Frontal cortex (tissue), 3 donors: ENCODE measurements at regions not wholly inside any gene's neighbourhood (a gene's known extent, or its start where the extent isn't known, plus 50 kb on each side); places are given as distances from the start of the nearest gene placed in this dataset.
A peak's percentile ranks its signal among the peaks of the same experiment; 100 is the strongest.

ENCODE experiments used
- DNase-seq, 2 donors: peaks; one replicate each; pipeline ENCODE4 v3.0.0; 2012; ENCODE audit warnings: low spot score in 2 of 2
- FAIRE-seq: peaks from 2 replicates; lab custom pipeline; 2012; peaks lifted over from hg19 to GRCh38; lab: Jason Lieb, UNC
- donor health status: control.
- donor health status: control.
- donor health status: control.

DNA sequence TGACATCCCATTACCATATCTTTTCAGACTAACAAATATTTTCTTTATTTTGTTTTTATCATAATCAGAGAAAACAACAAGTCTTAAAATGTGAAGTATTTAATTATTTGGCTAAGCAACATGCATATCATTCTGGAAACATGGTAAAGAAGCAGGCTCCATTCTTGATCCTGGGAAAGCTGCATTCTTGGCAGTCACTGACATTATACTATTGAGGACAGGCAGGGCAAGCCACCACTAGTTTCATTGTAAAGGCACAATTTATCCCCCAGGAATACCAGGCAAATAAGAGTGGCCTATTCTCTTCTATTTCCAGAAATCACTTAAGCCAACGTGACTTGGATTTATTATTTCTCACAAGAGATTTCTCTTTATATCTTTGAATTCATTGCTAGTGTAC is 153.8 kb upstream of the AKR1E2 start:
- no peak for FAIRE-seq
- DNase-seq = no peak

DNA sequence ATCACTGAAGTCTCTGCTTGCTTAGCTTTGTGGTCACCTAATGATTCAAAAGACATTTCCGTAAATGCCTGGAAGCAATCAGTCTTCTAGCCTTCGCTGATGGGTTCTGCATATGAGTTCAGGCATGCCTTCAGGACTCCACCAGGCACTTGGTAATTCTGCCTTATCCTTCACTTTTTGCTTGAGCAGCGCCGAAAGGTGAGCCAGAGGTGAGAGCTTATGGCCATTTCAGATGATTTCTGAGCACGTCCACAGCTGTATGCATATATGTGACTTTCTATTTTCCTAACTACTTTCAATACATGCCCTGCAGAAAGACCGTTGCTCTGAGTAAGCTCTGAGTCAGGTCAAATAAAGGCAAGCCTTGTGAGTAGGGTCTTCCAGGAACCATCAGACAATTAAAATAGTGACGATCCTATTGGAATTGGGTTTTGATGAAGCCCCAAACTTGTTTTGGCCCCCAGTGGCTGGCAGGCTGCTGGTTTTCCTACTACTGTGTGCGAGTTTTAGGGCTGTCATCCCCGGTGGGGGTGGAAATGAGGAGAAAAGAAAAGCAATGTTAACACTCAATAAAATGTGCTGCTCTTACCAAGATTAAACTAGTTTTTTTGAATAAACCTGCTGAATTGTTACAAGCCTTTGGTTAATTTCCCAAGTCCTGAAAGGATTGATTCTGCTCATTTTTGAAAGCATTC is 154.4 kb upstream of the AKR1E2 start:
- DNase-seq (no peak), FAIRE-seq (no peak)

DNA sequence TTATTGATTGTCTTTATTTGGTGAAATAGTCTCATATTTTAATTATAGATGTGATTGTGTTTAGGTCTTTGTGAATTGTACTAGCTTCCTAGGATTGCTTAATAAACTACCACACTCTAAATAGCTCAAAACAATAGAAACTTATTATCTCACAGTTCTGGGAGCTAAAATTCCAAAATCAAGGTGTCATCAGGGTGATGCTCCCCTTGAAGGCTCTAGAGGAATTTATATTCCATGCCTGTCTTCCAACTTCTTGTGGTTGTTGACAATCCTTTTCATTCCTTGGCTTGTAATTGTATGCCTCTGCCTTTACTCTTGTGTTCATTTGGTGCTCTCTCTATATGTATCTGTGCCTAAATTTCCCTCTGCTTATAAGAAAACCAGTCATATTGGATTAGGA is 155.3 kb upstream of the AKR1E2 start:
- no peak for DNase-seq
- no peak for FAIRE-seq

DNA sequence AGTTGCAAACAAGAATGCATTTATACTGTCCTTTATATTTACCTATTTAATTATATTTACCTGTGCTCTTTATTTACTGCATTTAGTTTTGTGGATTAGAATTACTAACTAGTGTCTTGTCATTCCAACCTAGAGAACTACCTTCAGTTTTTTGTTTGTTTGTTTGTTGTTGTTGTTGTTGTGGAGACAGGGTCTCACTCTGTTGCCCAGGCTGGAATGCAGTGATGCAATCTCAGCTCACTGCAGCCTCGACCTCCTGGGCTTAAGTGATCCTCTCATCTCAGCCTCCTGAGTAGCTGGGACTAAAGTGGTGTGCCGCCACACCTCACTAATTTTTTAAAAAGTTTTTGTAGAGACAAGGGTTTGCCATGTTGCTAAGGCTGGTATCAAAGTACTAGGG is 156.4 kb upstream of the AKR1E2 start:
- no peak for FAIRE-seq
- no peak for DNase-seq

DNA sequence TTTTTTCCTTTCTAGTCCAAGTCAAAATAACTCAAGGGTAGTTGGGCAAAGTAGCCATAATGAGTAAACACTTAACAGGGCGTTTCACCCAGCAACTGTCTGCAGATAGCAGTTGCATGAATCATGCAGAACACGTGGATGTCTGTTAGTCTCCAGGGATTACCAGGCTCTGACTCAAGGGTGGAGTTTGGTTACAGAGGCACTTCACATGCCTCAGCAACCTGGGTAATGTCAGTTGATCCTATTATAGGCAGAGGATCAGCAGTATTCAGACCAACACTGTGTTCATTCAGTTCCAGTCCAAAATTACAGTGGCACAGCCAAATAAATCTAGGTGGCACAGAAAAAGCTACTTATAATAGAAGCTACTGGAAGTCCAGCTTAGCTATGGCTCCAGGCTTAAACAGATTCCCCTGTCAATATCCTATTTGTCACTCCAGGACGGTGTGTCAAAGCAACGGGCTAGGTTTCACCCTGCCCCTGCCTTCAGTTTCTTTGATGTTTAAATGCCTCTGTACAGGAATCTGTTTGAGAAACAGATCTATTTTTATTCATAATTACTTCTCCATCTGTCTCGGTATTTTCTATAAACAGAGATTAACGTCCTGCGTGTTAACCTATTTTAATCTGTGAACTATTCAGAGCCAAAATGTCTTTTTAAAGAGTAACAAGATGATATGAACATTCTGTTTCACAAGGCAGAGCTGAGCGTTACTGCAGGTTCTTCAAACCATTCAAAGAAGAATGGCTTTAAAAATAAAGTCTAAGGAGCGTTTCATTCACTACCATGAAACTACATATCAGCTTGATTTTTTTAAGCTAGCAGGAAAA is 162.6 kb upstream of the AKR1E2 start:
- FAIRE-seq (no peak), DNase-seq (peak in 1 of 2 donors; percentile 32)

DNA sequence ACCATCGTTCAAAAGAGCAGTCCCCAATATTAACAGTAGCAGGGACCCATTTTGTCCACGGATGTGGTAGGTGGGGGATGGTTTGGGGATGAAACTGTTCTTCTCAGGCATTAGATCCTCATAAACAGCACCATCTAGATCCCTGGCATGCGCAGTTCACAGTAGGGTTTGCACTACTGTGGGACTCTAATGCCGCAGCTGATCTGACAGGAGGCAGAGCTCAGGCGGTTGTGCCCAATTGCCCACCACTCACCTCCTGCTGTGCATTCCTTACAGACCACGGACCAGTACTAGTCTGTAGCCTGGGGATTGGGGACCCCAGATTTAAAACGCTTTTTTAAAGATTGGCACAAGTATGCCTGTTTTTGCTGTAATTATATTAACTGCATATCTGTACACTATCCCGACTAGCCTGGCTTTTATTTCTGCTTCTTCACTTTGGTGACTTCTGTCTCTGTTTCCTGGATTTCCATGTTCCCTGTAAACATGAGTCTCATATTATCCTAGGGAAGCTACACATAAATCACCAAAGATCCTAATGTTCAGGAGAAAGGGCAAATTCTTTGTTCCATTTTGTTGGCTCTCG is 163.3 kb upstream of the AKR1E2 start:
- FAIRE-seq (no peak), DNase-seq (no peak)

DNA sequence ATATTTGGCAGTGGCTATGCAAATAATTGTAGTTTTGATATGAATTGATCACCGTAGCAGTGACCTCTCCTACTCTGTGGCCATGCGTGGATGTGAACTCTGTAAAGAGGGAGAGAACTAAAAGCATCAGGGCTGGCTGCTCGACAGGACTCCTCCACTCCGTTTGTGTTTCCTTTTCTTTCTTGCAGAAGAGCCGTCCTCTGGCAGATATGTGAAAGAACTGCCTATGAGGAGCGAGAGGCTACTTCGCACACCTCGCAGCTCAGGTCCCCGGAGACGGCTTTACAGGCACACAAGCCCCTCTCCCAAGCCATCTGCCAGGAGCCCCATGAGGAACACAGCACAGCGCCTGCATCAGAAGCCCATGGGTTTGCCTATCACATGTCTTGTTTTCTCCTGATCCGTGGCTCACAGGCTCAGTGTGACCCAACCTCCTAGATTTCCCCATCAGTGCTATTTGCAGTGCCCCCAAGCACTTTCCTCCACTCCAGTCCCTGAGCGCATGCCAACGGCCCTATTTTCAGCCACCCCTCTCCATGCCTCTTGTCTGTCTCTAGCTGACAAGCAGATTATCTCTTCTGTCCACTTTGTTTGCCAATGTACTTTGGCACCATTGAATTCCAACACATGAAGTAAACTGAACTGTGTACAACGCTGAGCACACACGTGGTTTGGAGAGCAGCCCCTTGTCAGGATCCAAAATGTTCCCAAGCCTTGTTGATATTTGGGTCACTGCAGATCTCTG is 164.3 kb upstream of the AKR1E2 start:
- FAIRE-seq (no peak), DNase-seq (no peak)

DNA sequence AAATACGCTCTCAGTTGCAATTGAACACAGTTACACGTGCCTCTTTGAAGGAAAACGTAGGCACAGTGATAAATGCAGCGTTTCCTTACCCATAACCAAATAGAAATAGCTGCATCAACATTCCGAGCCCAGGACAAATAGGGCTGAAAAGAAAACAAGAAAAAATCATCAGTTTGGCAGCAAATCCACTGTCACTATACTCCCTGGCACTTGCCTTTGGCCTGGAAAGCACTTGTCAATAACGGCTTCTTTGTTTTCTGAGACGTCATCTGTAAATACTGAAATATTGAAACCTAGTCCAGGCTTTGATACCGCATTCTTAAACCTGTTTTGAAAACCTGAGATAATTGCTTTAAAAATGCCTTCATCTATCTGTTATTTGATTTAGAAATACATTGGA is 167.2 kb upstream of the AKR1E2 start:
- DNase-seq = no peak
- no peak for FAIRE-seq

DNA sequence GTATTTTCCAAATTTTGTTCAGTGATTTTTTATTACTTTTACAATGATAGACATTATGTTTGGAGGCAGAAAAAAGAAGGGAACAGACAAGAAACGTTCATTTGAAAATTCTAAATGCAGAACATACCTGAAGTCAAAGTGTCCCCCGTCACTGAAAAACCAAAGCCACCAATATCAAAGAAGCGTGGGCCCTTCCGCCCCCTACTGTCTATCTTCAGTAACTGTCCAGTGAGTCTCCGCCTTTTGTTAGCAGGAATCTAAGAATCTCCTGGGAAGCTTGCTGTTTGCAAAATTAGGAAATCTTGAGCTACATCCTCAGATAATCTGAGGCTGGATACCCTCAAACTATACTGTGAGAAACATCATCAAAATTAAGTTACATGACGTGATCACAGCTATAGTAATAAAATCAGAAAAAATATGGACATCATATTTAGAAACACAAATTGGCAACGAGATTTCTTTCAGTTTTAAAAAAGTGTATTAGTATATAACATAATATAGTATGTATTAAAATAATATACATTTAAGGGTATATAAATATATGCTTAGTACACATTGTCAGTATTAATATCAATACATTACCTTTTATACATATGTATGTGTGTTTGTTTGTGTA is 169.3 kb upstream of the AKR1E2 start:
- no peak for FAIRE-seq

DNA sequence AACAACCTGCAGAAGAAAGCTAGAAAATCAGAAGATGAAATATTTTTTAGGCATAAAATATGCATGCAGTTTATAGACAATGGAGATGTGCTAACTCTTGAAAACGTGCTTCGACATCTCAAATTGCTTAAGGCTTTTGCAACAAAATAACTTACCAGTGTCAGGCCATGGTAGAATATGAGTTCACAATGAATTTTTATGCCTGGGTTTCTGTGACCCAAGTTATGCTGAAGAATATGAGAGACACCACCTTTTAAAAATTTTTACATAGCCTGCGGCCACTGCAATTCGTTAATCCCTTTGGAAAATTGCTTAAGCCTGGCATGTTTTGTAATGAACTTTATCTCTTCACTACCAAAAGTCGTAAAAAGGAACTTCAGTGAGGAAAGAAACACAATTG is 170.1 kb upstream of the AKR1E2 start:
- FAIRE-seq (no peak), DNase-seq (no peak)

More for the DNA sequence above, 169.3 kb upstream of the AKR1E2 start:
- peak in 1 of 2 donors; percentile 27 for DNase-seq

DNA sequence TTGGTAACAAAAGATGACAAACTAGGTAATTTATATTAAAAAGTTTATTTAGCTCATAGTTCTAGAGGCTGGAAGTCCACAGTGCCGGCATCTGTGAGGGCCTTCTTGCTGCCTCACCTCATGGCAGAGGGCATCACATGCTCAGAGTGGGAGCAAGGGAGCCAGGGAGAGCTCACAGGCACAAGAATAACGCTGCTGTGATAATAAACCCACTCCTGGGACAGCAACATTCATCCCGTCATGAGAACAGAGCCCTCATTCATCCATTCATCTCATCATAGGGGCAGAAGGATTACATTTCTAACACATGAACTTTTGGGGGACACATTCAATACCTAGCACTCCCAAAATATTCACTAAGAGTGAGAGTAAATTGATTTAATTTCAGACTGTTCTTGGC is 170.6 kb upstream of the AKR1E2 start:
- no peak for FAIRE-seq
- DNase-seq = no peak

DNA sequence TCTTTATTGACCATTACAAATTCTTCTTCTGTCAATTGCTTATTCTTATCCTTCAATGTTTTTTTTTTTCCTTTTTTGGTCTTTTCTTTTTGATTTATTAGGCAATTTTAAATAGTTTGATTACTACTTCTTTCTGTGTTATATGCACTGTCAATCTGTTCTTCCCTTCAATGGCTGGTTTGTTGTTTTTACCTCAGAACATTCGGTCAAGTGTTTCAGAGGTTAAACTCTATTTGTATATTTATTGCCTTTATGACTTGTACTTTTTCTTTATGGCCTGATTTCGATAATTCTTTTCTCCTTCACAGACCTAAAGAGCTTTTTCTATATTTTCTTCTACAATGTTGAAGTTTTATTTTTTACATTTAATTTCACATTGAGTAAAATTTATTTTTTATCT is 171.5 kb upstream of the AKR1E2 start:
- DNase-seq = no peak
- no peak for FAIRE-seq

DNA sequence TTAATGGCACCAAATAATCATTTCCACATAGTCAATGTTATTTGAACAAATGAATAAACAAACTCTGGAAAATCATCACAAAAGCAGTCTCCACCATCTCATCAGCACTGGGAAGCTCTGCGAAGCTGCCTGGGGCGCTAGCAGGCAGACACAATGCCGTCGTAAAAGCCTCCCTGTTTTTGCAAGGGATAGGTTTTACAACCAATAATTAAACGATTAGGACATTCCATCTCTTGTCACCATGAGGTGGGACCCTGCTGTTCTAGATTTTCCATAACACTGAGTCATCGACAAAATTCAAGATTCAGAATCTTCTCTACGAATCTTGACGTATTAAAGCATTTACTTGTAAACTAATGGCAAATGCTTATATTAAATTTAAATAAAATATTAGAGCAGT is 172.8 kb upstream of the AKR1E2 start:
- no peak for FAIRE-seq
- DNase-seq = no peak

DNA sequence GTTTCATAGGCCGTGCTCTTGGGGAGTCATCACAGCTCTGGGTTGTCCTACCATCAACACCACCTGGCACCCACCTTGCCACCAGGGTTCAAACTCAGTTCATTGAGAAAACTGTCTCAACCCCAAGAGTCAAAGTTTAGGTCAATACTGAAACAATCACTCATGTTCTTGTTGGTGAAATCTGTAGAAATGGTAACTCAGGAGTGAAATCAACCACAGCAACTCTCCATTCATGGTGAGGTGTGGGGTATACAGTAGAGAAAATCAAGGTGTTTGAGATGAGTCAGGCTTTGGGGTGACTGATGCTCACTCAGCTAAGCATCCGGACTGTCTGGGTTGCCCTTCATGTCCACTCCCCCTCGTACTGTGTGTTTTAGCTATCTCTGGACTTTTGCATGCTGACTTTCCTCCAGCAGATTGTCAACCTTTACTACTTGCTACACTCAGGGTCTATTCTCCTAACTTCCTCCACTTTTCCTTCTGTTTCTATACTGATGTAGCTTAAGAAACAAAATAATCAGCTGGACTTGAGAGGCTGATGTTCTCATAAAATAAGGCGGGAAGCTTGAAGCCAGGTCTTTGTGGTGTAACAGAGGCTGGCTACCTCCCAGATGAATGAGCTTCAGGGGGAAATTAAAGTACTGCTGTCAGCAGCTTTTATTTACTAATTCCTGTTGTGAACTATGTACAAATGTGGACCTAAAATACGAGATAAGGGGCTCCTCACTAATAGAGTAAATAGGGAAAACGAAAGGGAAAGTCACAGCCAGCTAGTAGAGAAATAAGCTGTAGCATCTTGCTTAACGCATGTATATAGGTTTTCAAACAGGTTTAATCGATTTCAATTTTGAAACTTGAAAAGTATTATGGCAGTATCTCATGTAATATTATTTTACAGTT is 173.6 kb upstream of the AKR1E2 start:
- FAIRE-seq (no peak), DNase-seq (no peak)

DNA sequence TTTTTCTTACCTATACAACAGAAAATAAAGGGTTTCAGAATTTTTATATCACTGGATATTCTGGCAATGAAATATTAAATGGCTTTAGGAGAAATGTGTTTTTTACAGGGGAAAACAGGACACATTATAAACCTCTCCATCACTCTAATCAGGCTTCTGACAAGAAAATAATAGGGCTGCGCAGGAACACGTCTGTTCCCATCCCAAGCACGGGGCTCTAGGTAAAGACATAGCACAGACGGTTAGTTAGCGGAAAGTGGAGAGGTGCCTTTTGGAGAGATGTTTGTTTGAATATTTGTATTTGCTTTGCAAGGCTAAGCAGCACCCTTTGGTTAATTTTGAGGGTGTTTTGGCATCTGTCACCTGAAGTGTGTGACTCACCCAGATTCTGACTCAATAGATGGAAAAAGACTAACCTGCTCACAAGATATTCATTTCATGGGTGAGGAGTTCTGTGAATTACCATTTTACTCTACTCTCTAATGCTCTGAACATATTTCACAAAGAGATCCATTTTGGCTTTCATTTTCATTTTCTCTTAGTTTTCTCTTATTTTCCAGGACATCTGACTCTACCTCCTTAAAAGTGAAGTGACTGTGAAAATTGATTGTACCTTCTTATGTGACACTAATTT is 174.5 kb upstream of the AKR1E2 start:
- DNase-seq (no peak), FAIRE-seq (no peak)

DNA sequence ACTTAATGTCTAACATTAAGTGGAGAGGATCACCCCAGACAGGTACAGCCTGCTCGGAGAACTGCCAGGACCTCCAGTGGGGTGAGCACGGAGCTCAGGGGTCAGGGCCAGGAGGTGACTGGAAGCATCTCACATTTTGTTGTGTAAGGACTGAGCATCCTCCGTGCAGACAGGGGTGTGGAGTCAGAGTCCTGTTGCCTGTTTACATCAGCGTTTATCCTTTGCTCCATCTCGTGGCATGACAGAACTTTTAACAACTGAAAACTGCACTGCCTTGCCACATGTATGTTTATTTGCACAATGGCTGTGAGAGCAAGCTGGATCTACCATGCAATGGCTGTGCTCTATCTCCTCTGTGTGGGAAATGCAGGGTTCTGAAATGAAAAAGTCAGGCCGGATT is 175.4 kb upstream of the AKR1E2 start:
- FAIRE-seq = no peak
- DNase-seq = no peak

DNA sequence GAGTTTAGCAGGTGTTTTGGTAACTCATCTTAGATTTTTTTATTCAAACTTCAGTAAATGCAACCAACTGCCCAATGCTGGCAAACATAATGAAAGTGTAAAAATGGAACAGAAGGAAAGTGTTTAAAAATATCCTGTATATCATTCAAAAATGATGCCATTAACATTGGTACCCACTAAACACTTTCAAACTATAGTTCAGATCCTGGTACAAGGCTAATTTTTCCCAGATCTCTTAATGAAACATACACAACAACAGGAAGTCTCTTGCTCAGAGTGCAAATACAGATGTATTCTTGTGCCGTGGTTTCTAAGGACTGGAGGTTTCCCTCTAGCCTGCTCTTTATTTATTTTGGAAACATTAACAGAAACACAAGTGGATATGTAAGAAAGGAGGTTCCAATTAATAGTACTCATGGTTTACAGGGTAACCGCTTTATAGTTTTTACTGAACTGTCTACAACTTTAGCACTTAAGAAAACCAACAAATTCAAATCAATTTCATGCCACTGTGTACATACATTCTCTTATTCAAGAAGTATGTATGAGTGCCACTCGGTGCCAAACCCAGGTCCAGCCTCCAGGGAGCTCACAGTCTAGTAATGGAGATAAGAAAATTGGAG is 176.0 kb upstream of the AKR1E2 start:
- FAIRE-seq (no peak), DNase-seq (no peak)

DNA sequence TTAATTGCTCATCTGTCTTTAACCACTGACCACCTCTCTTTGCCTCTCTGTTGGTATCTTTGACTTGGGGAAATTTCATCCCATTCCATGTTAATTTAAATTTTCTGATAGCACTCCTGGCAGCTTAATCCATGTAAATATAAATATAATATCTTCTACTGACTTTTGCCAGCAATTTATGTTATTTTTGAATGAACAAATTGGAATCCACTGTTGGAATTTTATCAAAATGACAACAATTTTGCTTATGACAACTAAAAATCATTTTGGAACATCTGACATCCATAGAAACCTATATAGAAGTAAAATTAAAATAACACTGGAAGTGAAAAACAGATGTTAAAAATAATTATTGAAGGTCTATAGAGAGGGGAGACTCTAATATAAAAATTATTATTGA is 176.5 kb upstream of the AKR1E2 start:
- no peak for DNase-seq
- no peak for FAIRE-seq
